ENCODE measurements at regions not wholly inside any gene's neighbourhood (a gene's known extent, or its start where the extent isn't known, plus 50 kb on each side); places are given as distances from the start of the nearest gene placed in this dataset.

- Histone ChIP-seq H3K4me1 (no peaks in the 10 kb centered on the region), H3K4me3 (no peak overlapping the region), H3K36me3 (no peaks in the 10 kb centered on the region), H3K27ac (no peak overlapping the region), H3K9me3 (no peaks in the 10 kb centered on the region), H3K27me3 (no peaks in the 10 kb centered on the region)
- TF ChIP-seq CTCF (IDR thresholded peaks at IDR 0.05) (no peak), POLR2A (IDR thresholded peaks at IDR 0.05) (no peak)
- intact Hi-C loops (cut with DNase I): no loop called here
- no peak for DNase-seq
- no peak for ATAC-seq
These were observed 1720.5 kb upstream of the NUDT12 start for GRCh38 chr5:105283134-105283533.

- ATAC-seq (no peak), DNase-seq (no peak)
- 44 to 60% (median 51%) methylated on average over 1 of the region's 1 CpG for WGBS, 4 donors
- no peak overlapping the region for H3K27ac ChIP-seq
- H3K36me3 ChIP-seq: no peaks in the 10 kb centered on the region
- peaks cover 0 to 3% (median 0%) of the 10 kb centered on the region in 12 donors for H3K9me3 ChIP-seq
- intact Hi-C loops (cut with DNase I): no loop called here
- H3K4me1 ChIP-seq: no peaks in the 10 kb centered on the region
- H3K27me3 ChIP-seq: no peaks in the 10 kb centered on the region
- no peak for TF ChIP-seq CTCF (IDR thresholded peaks at IDR 0.05)
- TF ChIP-seq POLR2A (IDR thresholded peaks at IDR 0.05): no peak
- H3K4me3 ChIP-seq: no peak overlapping the region
These were observed 1711.5 kb upstream of the NUDT12 start for GRCh38 chr5:105274079-105274478.

GRCh38 chr5:105263515-105263914 is 1700.9 kb upstream of the NUDT12 start:
- Histone ChIP-seq H3K4me1 (no peaks in the 10 kb centered on the region), H3K27ac (no peak overlapping the region), H3K27me3 (no peaks in the 10 kb centered on the region), H3K4me3 (no peak overlapping the region), H3K9me3 (no peaks in the 10 kb centered on the region), H3K36me3 (no peaks in the 10 kb centered on the region)
- DNase-seq: no peak
- no peak for TF ChIP-seq CTCF (IDR thresholded peaks at IDR 0.05)
- TF ChIP-seq POLR2A (IDR thresholded peaks at IDR 0.05): no peak
- intact Hi-C loops (cut with DNase I): no loop called here
- no peak for ATAC-seq
- 52 to 72% (median 66%) methylated on average over 1 of the region's 1 CpG for WGBS, 4 donors

GRCh38 chr5:105259581-105260217 is 1697.1 kb upstream of the NUDT12 start:
- TF ChIP-seq POLR2A (IDR thresholded peaks at IDR 0.05) (no peak), CTCF (IDR thresholded peaks at IDR 0.05) (no peak)
- DNase-seq (no peak), ATAC-seq (no peak)
- Histone ChIP-seq H3K27ac (no peak overlapping the region), H3K4me3 (no peak overlapping the region), H3K4me1 (no peaks in the 10 kb centered on the region), H3K9me3 (no peaks in the 10 kb centered on the region), H3K36me3 (no peaks in the 10 kb centered on the region), H3K27me3 (no peaks in the 10 kb centered on the region)
- intact Hi-C loops (cut with DNase I): no loop called here
- WGBS, 4 donors: 43 to 61% (median 55%) methylated on average over 5 of the region's 5 CpGs
